Cardiac muscle cell (in vitro differentiated cells and primary cell): ENCODE measurements at regions not wholly inside any gene's neighbourhood (a gene's known extent, or its start where the extent isn't known, plus 50 kb on each side); places are given as distances from the start of the nearest gene placed in this dataset.

ENCODE experiments used
- DNase-seq, 2 donors: peaks; one replicate each; pipeline versions ENCODE4 v3.0.0 to v3.0.0-alpha.2; 2010 to 2017; ENCODE audit warnings: low read depth in 1 of 2, low spot score in 1 of 2
- H3K27ac ChIP-seq: fragments of 200-600 bp; sonication (generic); 2 replicates; pipeline ENCODE4 v1.5.1; 2016
- H3K27me3 ChIP-seq: fragments of 200-600 bp; sonication (generic); 2 replicates; pipeline ENCODE4 v1.6.0; 2016; ENCODE audit warnings: control low read depth
- H3K36me3 ChIP-seq: fragments of 200-600 bp; sonication (generic); 2 replicates; pipeline ENCODE4 v1.5.1; 2016; ENCODE audit warnings: control low read depth
- H3K4me1 ChIP-seq: fragments of 200-600 bp; sonication (generic); 2 replicates; pipeline ENCODE4 v1.8.1; 2017; ENCODE audit warnings: low read depth, mild to moderate bottlenecking, mixed run types
- H3K4me3 ChIP-seq: fragments of 200-600 bp; sonication (generic); 2 replicates; pipeline ENCODE4 v1.5.1; 2016; ENCODE audit warnings: mild to moderate bottlenecking
- H3K9me3 ChIP-seq: fragments of 200-600 bp; sonication (generic); 2 replicates; pipeline ENCODE4 v1.5.1; 2017; ENCODE audit warnings: low read depth, mild to moderate bottlenecking, control low read depth
- TF ChIP-seq, protein P1 (sequence below): IDR thresholded peaks from 2 replicates; pipeline ENCODE4 v1.5.1; 2012; ENCODE audit warnings: low read depth, mild to moderate bottlenecking, low read length

DNA sequence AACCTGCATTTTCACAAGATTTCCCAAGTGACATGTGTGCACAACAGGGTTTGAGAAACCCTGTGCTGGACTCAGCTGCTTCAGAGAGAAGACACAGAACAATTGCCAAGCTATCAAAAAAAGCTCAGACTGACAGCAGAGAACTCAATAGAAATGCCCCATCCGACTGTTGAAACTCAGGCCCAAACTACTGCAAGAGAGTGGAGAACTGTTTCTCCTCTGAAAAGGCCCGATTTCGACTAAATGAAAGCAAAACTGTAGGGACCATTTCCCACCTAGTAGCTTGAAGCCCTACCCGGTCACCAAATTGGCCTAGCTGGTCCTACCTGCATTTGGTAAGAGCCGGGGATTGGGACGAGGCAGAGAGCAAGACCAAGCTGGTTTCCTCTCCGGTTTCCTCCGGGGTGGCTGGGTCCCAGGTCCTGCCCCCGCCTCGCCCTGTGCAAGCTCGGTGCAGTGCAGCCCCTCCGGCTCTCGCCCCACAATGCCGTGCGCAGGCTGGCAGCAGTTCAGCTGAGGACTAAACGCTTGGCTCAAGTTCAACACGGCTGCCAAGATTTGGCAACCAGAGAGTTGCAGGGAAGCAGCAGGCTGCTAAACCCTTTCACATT lies 1180.6 kb downstream of the VRK1 start:
- DNase-seq = peak in 1 of 2 donors; percentile 6
- Histone ChIP-seq H3K27me3 (no peaks in the 10 kb centered on the region), H3K4me3 (no peak overlapping the region), H3K9me3 (no peaks in the 10 kb centered on the region), H3K4me1 (peaks cover 4% of the 10 kb centered on the region), H3K36me3 (no peaks in the 10 kb centered on the region), H3K27ac (no peak overlapping the region)
- TF ChIP-seq, protein P1, sequence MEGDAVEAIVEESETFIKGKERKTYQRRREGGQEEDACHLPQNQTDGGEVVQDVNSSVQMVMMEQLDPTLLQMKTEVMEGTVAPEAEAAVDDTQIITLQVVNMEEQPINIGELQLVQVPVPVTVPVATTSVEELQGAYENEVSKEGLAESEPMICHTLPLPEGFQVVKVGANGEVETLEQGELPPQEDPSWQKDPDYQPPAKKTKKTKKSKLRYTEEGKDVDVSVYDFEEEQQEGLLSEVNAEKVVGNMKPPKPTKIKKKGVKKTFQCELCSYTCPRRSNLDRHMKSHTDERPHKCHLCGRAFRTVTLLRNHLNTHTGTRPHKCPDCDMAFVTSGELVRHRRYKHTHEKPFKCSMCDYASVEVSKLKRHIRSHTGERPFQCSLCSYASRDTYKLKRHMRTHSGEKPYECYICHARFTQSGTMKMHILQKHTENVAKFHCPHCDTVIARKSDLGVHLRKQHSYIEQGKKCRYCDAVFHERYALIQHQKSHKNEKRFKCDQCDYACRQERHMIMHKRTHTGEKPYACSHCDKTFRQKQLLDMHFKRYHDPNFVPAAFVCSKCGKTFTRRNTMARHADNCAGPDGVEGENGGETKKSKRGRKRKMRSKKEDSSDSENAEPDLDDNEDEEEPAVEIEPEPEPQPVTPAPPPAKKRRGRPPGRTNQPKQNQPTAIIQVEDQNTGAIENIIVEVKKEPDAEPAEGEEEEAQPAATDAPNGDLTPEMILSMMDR = no peak

DNA sequence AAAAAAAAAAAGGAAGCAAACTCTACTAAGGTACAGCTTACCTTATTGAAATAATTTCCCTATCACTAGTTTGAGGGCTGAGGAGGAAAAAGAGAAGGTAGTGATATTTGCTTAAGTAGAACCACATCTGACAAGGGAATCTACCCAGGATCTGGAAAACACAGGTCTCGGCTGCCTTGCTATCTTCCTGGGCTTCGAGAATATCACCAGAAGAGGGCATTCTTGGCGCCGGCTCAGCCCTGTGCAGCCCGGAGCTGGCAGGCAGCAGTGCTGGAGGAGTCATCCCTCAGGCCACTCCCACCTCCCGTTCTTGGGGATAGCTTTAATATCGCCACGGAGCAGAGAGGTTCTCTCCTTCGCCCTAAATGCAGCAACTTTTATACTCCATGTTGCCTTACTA lies 1181.2 kb downstream of the VRK1 start:
- DNase-seq = peak in 1 of 2 donors; percentile 68
- TF ChIP-seq, protein P1 = no peak
- H3K9me3 ChIP-seq = no peaks in the 10 kb centered on the region
- no peaks in the 10 kb centered on the region for H3K36me3 ChIP-seq
- H3K4me3 ChIP-seq = no peak overlapping the region
- peaks cover 4% of the 10 kb centered on the region for H3K4me1 ChIP-seq
- H3K27me3 ChIP-seq = no peaks in the 10 kb centered on the region
- no peak overlapping the region for H3K27ac ChIP-seq

GRCh38 chr14:97993508-97994019 lies 1196.4 kb downstream of the VRK1 start:
- Histone ChIP-seq H3K9me3 (no peaks in the 10 kb centered on the region), H3K27me3 (no peaks in the 10 kb centered on the region), H3K36me3 (no peaks in the 10 kb centered on the region), H3K4me3 (no peak overlapping the region), H3K4me1 (no peaks in the 10 kb centered on the region), H3K27ac (no peak overlapping the region)
- DNase-seq = no peak
- TF ChIP-seq, protein P1 = no peak

- no peak for DNase-seq
- H3K36me3 ChIP-seq = no peaks in the 10 kb centered on the region
- H3K27ac ChIP-seq = no peak overlapping the region
- no peaks in the 10 kb centered on the region for H3K9me3 ChIP-seq
- no peaks in the 10 kb centered on the region for H3K4me1 ChIP-seq
- H3K27me3 ChIP-seq = no peaks in the 10 kb centered on the region
- TF ChIP-seq, protein P1 = no peak
- no peak overlapping the region for H3K4me3 ChIP-seq
These were observed 1196.9 kb downstream of the VRK1 start for GRCh38 chr14:97994020-97994531.

- Histone ChIP-seq H3K4me1 (no peaks in the 10 kb centered on the region), H3K36me3 (no peaks in the 10 kb centered on the region), H3K4me3 (no peak overlapping the region), H3K9me3 (no peaks in the 10 kb centered on the region), H3K27me3 (no peaks in the 10 kb centered on the region), H3K27ac (no peak overlapping the region)
- DNase-seq = no peak
- TF ChIP-seq, protein P1 = no peak
These were observed 1197.9 kb downstream of the VRK1 start for GRCh38 chr14:97995038-97995437.
